Middle frontal gyrus (tissue), 1 donor: ENCODE measurements at regions not wholly inside any gene's neighbourhood (a gene's known extent, or its start where the extent isn't known, plus 50 kb on each side); places are given as distances from the start of the nearest gene placed in this dataset.
"Not testable (repeated sequence)": the region's sequence is repeated elsewhere in the genome, so short reads cannot be mapped to it uniquely, and the experiment has no call there.

Source experiments
- DNase-seq: peaks from one replicate; pipeline ENCODE4 v3.0.0-alpha.2; 2015; ENCODE audit warnings: low spot score; ENCODE audit errors: extremely low spot score

GRCh38 chr4:189494407-189494806 lies 446.3 kb upstream of the FRG1 start:
- DNase-seq = no peak

GRCh38 chr4:189497516-189497915 lies 443.2 kb upstream of the FRG1 start:
- DNase-seq = no peak

DNA sequence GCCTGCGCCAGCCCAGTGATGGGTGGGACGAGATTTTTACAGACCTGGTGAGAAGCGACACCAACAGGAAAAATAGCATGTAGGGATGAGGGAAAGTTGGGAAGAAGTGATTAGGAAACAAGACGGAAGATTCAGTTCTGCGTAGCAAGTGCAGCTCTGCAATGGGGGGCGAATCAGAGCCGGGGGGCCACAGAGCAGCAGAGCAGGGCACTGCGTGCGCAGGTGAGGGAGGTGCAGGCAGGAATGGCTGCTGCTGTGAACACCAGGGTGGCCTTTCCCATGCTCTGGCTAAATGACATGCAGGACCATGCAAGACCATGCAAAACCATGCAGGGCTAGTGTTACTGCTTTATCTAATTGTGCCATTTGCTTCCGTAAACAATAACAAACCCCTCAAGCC lies 442.7 kb upstream of the FRG1 start:
- no peak for DNase-seq

DNA sequence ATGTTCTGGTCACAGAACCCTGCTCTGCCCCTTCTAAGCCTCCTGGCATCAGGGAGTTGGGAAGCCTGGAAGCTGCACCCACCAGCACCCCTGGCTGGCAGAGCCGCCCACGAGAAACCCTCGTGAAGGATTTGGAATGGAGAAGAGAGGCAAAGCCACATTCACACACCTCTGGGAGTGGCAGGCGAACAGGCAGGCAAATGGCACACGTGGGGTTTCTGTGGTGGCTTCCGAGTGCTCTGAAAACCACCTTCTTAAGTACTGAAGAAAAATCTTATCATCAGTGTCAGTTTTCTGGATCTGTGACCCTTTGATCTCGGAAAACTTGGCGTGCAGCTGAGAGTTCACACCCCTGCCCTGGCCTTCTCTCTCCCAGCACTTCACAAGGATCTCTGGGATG lies 442.2 kb upstream of the FRG1 start:
- DNase-seq = no peak

DNA sequence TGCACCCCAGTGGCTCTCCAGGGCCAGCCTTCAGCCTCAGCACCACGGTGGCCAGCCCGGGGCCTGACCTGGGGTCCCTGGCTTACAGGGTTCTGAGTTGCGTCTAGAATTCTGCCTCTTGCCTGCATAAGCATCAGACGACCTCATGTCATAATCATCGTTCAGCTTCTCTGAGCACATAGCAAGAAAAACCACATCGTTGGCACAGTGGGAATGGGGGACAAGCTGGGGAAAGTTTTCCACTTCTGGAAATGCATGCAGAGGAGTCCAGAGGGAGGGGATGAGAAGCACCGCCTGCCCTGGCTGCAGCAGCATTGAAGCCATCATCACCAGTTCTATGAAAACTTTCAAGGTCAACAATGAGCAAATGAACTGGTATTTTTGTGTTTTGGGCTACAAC lies 441.0 kb upstream of the FRG1 start:
- DNase-seq = no peak

- no peak for DNase-seq
Measured at GRCh38 chr4:189500970-189501369, 439.7 kb upstream of the FRG1 start.

- DNase-seq = no peak
Measured at GRCh38 chr4:189502841-189503435, 437.7 kb upstream of the FRG1 start.

DNA sequence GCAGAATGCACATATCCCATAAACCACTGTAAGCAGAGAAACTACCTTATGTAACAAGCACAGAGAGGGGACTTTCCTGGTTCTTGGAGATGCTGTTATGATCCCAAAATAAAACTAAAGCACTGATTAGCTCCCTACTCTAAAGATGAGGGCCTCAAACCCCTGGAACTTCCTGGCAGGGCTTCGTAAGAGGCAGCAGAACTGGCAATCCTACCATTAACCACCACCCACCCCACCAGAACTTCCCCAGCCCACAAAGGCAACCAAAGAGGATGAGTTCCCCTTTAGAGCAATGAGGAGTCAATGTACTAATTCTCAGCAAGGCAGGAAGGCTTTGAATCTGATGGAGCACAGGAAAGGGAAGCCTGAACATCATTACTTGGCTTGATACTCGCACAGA lies 436.5 kb upstream of the FRG1 start:
- DNase-seq = no peak

DNA sequence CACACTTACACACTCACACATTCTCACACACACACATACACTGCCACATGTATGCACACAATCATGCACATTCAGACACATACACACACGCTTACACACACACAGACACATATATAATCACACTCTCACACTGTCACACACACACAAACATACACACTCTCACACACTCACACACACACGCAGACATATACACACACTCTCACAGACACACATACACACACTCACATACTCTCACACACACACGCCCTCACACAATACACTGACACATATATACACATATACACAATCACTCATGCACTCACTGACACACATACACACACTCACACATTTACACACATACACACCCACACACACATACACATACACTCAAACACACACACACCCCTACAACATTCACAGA lies 435.3 kb upstream of the FRG1 start:
- DNase-seq = no peak

- DNase-seq = no peak
Measured at GRCh38 chr4:189506080-189506479, 434.6 kb upstream of the FRG1 start.

GRCh38 chr4:189507060-189507459 lies 433.6 kb upstream of the FRG1 start:
- DNase-seq = no peak

GRCh38 chr4:189510601-189511000 lies 430.1 kb upstream of the FRG1 start:
- DNase-seq = no peak

GRCh38 chr4:189511581-189511980 lies 429.1 kb upstream of the FRG1 start:
- no peak for DNase-seq

DNA sequence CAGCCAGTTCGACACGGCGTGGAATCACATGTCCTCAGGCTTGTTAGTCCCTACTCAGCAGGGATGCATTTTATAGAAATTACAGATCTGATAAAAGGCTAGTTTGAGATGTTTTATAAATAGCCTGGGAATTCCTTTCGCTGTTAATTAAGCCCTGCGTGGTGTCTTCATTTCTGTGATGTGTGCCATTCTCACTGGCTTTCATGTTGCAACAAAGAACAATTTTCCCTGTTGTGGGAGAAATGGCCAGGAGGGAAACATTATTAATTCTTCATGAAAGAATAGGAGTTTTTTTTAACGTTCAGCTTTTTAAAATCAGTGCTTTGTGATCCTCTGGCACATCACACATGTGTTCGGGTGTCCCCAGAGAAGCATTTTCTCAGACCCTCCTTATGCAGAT lies 427.3 kb upstream of the FRG1 start:
- DNase-seq = no peak

- DNase-seq = no peak
Measured at GRCh38 chr4:189514209-189514608, 426.5 kb upstream of the FRG1 start.

DNA sequence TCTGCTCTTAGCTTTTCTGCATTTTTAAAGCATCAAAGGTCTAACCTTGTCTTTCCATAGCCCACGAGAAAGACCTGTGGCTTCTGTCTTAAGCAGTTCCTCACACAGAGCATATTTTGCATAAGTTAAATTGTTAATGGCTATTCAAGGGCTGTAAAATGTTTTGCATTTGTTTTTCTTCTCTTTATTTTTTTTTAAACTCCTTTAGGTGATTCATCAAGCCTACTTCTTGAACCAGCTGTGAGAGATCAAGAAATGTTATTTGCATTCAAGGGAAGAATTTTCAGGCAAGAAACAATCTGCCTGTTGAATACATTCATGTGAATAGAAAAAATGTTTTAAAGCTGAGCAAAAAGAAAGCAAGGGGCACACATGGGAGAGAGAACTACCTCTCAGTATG lies 423.8 kb upstream of the FRG1 start:
- DNase-seq = no peak

- no peak for DNase-seq
Measured at GRCh38 chr4:189519186-189519585, 421.5 kb upstream of the FRG1 start.

DNA sequence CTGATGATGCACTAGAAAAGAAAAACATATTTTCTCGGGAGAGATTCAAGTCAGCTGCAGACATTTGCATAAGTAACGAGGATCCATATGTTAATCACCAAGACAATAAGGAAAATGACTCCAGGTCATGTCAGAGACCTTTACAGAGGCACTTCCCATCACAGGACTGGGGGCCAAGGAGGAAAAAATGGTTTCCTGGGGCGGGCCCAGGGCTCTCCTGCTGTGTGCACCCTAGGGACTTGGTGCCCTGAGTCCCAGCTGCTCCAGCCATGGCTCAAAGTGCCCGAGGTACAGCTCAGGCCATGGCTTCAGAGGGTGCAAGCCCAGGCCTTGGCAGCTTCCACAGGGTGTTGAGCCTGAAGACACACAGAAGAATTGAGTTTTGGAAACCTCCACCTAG lies 415.4 kb upstream of the FRG1 start:
- no peak for DNase-seq

DNA sequence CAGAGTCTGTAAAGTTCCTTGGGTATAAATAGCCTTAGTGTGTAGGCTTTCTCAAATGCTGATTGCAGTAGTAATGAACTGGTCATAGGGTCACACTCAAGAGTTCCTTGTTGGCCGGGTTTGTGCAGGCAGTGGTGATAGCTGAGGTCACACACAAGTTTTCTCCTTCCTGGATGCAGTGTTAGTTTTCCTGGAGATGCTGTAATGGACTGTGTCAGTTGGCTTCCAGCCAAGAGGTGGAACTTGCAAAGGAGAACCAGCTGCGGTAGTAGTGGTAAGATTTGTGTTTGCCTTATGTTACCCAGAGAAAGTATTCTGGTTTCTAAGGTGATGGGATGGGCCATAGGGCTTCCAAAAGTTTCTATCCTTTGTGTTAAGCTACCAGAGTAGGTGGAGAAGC lies 409.8 kb upstream of the FRG1 start:
- DNase-seq = no peak

- no peak for DNase-seq
Measured at GRCh38 chr4:189533603-189534002, 407.1 kb upstream of the FRG1 start.

- DNase-seq = no peak
Measured at GRCh38 chr4:189547559-189547958, 393.1 kb upstream of the FRG1 start.

GRCh38 chr4:189548484-189549125 lies 392.1 kb upstream of the FRG1 start:
- no peak for DNase-seq

- not testable (repeated sequence) for DNase-seq
Measured at GRCh38 chr4:189551931-189552670, 388.6 kb upstream of the FRG1 start.
